ENCODE measurements at regions not wholly inside any gene's neighbourhood (a gene's known extent, or its start where the extent isn't known, plus 50 kb on each side); places are given as distances from the start of the nearest gene placed in this dataset.

GRCh38 chr1:238186887-238187574 lies 296.3 kb upstream of the ZP4 start:
- no peak for TF ChIP-seq CTCF (IDR thresholded peaks at IDR 0.05; ENCODE audit: insufficient read depth, low read depth, low read length)
- no peak for DNase-seq (ENCODE audit: low read depth)
- no peak overlapping the region for H3K4me3 ChIP-seq (ENCODE audit: low read depth, low read length)

- no peak for TF ChIP-seq CTCF (IDR thresholded peaks at IDR 0.05; ENCODE audit: insufficient read depth, low read depth, low read length)
- H3K4me3 ChIP-seq (ENCODE audit: low read depth, low read length) = no peak overlapping the region
- no peak for DNase-seq (ENCODE audit: low read depth)
These were observed 287.4 kb upstream of the ZP4 start for GRCh38 chr1:238177960-238178645.

GRCh38 chr1:238177351-238177750 lies 286.6 kb upstream of the ZP4 start:
- no peak for TF ChIP-seq CTCF (IDR thresholded peaks at IDR 0.05; ENCODE audit: insufficient read depth, low read depth, low read length)
- H3K4me3 ChIP-seq (ENCODE audit: low read depth, low read length) = no peak overlapping the region
- DNase-seq (ENCODE audit: low read depth) = no peak

- no peak for DNase-seq (ENCODE audit: low read depth)
- no peak overlapping the region for H3K4me3 ChIP-seq (ENCODE audit: low read depth, low read length)
- TF ChIP-seq CTCF (IDR thresholded peaks at IDR 0.05; ENCODE audit: insufficient read depth, low read depth, low read length) = no peak
These were observed 285.7 kb upstream of the ZP4 start for GRCh38 chr1:238176441-238176840.

GRCh38 chr1:238171985-238172384 lies 281.3 kb upstream of the ZP4 start:
- TF ChIP-seq CTCF (IDR thresholded peaks at IDR 0.05; ENCODE audit: insufficient read depth, low read depth, low read length) = no peak
- no peak for DNase-seq (ENCODE audit: low read depth)
- H3K4me3 ChIP-seq (ENCODE audit: low read depth, low read length) = no peak overlapping the region

GRCh38 chr1:238161955-238162354 lies 271.2 kb upstream of the ZP4 start:
- DNase-seq (ENCODE audit: low read depth) = no peak
- H3K4me3 ChIP-seq (ENCODE audit: low read depth, low read length) = no peak overlapping the region
- no peak for TF ChIP-seq CTCF (IDR thresholded peaks at IDR 0.05; ENCODE audit: insufficient read depth, low read depth, low read length)
